LNCAP (cell line): ENCODE measurements at regions not wholly inside any gene's neighbourhood (a gene's known extent, or its start where the extent isn't known, plus 50 kb on each side); places are given as distances from the start of the nearest gene placed in this dataset.

Experiments
- CTCF ChIP-seq: fragments of 450-650 bp; IDR thresholded peaks from 2 replicates; pipeline ENCODE4 v1.5.1; 2017; ENCODE audit warnings: mild to moderate bottlenecking

GRCh38 chr5:133905424-133905823 is 63.0 kb downstream of the C5orf15 start:
- no peak for TF ChIP-seq CTCF

- TF ChIP-seq CTCF: no peak
Observed at GRCh38 chr5:133904641-133905040, 63.8 kb downstream of the C5orf15 start.

GRCh38 chr5:133902511-133903118 is 65.8 kb downstream of the C5orf15 start:
- no peak for TF ChIP-seq CTCF

GRCh38 chr5:133900534-133901270 is 67.7 kb downstream of the C5orf15 start:
- TF ChIP-seq CTCF: no peak

- TF ChIP-seq CTCF: no peak
Observed at GRCh38 chr5:133899506-133899905, 68.9 kb downstream of the C5orf15 start.

GRCh38 chr5:133898440-133898839 is 70.0 kb downstream of the C5orf15 start:
- TF ChIP-seq CTCF: no peak

GRCh38 chr5:133897431-133897830 is 71.0 kb downstream of the C5orf15 start:
- TF ChIP-seq CTCF: no peak

- no peak for TF ChIP-seq CTCF
Observed at GRCh38 chr5:133896873-133897272, 71.6 kb downstream of the C5orf15 start.
